NAMALWA (cell line): ENCODE measurements at regions not wholly inside any gene's neighbourhood (a gene's known extent, or its start where the extent isn't known, plus 50 kb on each side); places are given as distances from the start of the nearest gene placed in this dataset.
"Not testable (repeated sequence)": the region's sequence is repeated elsewhere in the genome, so short reads cannot be mapped to it uniquely, and the experiment has no call there.

Experiments used
- DNase-seq: peaks from one replicate; pipeline ENCODE4 v3.0.0-alpha.2; 2015; ENCODE audit warnings: low spot score

DNA sequence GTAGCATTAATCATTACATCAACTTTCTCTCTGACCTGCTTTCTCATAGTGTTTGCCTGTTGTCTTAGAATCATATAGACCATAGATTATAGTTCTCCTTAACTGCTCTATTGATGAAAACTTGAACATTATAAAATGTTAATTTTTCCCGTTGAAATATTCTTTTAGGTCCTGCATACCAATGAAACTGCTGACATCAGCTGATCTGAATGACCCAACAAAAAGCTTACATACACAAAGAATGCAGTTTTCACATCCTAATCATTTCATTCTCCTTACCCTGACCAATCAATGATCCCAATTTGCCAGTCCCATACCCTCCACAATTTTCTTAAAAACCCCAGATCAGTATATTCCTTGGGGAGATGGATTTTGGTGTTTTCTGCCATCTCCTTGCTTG lies 302.9 kb upstream of the MBL2 start:
- DNase-seq, result no peak

DNA sequence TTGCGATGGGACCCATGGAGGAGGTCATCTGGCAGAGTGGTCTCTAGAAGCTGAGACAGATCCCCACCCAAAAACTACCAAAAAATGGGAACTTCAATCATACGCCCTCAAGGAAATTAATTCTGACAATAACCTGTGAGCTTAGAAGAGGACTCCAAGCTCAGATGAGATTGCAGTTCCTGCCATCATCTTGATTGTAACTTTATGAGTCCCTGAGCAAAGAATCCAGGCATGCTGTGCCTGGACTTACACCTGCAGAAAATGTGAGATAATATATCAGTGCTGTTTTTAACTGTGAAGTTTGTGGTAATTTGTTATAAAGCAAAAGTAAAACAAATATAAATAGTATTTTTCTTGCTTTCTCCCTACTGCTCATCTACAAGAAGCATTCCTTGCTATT lies 299.6 kb upstream of the MBL2 start:
- no peak for DNase-seq

DNA sequence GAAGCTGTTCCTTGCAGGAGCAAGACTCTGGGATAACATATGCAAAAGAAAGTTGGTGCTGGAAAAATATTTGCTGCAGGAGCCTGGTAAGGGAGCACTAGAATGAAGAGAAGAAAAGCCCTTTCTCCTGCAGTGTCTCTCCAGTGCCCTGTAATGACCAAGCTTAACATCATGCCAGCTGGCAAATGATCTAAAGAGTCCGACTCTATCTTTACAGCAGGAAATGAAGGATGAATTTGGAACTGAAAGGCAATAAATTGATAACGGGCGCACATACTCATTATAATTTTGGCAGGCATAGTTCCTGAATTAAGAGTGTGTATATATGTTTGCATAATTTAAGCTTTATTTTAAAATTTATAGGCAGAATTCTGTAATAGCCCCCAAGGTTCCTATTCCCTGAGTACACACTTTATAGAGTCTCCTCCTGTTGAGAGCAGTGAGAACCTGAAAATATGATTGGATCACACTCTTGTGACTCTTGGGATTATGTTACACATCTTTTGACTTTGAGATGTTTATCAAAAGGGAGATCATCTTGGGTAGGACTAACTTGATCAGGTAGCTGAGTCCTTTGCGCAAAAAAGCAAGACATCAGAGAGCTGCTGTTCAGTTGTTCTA lies 299.0 kb upstream of the MBL2 start:
- DNase-seq, result no peak

DNA sequence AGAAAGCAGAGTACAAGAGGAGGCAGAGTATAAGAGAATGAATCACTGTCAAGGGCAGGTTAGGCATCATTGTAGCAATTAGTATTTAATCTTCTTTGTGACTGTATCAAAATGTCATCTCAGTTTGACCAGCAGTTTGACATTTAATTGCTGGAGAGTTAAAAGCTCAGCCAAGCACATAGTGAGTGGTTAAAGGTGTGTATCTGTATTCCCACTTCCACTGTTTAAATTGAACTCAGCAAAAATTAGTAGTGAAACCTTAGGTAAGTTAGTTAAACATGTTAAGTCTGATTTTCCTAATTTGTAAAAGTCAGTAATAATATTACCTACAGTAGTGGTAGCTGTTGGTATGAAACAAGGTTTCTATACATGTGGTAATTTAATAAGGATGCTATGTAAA lies 296.4 kb upstream of the MBL2 start:
- DNase-seq, result no peak

DNA sequence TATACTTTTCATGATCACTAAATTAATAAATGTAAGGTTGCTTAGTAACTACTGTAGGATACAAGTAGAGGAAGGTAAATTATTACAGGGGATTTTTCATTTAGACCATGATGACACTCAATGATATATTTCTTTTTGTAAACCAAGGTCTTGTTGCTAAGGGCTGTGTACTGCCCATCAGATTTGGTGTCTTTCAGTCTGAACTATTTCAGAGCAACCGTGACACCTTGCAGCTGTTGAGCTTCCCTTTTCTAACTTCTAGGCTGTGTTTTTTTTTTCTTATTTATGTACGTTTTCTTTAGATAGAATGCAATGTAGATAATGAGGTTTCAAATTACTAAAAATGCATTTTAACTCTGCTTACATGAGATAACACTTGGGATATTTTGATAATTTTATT lies 292.0 kb upstream of the MBL2 start:
- DNase-seq, result no peak

DNA sequence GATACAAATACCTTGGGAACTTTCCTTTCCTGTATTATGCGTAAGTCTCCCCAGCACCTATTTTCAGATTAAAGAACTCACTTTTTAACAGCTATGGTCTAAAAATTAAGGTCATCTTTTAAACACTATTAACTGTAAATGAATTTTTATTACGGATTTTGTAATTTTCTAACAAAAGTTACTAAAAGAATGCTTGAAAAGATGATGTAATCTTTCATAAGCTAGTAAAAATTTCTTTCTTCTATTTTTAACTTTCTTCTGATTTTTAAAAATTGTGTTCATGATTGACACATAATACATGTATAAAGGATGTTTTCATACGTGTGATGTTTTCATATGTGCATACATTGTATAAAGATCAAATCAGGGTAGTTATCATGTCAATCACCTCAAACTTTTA lies 291.2 kb upstream of the MBL2 start:
- DNase-seq, result no peak

DNA sequence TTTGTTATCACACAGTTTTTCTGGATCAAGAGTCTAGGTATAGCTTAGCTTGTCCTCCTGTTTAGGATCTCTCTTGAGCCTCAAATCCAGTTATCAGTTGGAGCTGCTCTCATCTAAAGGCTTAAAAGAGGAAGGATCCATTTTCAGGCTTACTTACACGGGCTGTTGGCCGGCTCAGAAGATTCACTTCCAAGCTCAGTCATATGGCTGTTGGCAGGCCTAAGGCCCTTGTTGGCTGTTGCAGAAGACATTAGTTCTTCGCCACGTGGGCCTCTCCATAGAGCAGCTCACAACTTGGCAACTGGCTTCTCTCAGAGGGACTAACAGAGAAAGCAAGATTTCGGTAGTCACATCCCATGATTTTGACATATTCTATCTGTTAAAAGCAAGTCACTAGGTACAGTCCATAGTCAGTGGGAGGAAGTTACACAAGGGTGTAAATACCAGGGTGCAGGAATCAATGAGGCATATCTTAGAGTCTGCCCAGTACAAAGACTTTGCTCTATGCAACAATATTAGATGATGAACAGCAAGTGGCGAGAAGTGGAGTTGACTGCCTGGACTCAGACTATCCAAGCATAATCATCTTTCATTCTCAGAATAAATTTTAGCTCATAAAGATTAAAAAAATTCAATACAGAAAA lies 280.1 kb upstream of the MBL2 start:
- no peak for DNase-seq

DNA sequence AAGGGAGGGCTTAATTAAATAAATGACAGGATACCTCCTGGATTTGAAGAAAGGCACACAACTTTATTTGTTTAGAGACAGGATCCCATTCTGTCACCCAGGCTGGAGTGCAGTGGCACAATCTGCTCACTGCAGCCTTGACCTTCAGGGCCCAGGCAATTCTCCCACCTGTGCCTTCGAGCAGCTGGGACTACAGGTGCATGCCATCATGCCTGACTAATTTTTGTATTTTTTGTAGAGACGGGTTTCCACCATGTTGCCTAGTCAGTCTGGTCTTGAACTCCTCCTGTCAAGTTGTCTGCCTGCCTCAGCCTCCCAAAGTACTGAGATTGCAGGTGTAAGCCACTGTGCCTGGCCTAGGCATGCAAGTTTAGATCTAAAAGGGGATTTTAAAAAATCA lies 272.7 kb upstream of the MBL2 start:
- no peak for DNase-seq

DNA sequence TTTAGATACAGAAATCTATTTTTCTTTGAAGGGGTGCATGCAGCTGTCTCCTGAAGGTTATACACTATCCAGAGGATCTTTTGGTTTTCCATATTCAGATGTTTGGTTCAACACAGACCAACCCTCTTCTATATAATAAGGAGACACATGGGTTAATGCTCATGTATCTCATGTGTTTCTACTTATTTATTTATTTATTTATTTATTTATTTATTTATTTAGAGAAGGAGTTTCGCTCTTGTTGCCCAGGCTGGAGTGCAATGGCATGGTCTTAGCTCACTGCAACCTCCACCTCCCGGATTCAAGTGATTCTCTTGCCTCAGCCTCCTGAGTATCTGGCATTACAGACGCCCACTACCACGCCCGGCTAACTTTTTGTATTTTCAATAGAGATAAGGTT lies 263.2 kb upstream of the MBL2 start:
- not testable (repeated sequence) for DNase-seq

DNA sequence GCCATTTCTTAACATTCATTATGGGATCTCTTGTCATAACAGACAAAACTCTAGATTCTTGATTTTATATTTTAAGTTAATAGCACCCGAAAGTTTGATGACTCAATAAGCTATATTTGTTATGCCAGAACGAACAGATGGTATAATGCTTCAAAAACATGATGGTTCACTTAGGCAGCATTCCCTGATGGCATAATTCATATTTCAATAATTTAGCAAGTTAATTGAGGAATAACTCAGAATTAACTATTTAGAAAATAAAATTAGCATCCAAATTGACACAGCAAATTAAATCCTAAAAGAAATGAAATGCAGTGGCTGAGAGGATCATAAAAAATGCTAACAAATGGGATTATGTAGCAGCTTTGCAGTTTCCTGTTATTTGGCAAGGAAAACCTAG lies 260.8 kb upstream of the MBL2 start:
- DNase-seq, result no peak

DNA sequence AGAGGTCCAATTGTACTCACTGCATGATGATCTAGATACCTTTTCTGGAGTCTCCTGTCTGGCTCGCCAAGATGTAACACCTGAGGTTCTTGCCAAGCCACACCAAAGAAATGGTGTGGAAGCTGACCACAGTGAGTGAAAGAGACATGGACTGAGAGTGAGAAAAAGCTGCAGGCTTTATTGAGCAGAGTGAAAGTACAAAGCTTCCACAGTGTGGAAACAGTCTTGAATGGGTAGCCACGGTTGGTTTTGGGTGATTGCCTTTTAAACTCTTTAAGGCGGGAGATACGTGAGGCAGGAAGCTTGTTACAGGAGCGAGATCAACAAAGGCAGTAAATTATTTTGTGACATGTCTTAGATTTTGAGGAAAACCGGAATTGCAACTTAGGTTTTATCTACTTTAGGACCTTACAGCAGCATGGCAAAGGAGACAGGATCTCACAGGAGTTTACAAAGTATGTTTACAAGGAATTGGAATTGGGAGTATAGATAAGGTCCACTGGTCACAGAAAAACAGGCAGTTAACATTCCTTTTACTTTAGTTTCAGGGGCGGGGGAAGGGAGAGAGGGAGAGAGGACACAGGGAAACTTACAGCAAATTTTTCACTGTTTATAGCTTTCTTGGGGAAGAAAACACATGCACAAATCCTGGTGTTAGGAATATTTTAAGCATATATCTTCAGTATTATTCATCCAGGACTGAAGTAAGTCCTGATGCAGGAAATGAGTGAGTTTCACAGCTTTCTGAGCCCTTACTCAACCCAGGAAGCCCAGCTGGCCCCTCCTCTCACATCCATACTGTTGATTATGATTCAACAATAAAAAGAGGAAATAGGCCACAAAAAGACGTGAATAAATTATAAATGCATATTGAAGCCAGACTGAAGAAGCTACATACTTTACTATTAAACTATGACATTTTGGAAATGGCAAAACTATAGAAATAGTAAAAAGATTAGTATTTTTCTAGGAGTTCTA lies 257.6 kb upstream of the MBL2 start:
- not testable (repeated sequence) for DNase-seq

DNA sequence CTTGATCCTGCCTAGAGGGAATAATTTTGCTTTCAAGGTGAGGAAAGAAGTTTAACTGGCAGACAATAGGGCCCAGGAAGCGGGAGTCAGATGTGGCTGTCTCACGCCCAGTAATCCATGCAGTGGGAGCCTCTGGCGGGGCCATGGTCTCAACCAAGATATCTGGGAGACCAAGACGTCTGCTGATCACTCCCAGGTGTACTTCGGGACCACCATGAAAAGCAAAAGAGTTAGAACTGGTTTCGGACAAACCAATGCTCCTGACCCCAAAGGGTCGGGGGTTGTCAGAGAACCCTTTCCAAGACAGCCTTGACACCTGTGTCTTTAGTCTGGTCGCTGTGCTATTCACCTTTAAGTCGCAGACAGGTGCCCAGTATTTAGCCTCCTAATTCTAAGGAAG lies 256.9 kb upstream of the MBL2 start:
- no peak for DNase-seq

DNA sequence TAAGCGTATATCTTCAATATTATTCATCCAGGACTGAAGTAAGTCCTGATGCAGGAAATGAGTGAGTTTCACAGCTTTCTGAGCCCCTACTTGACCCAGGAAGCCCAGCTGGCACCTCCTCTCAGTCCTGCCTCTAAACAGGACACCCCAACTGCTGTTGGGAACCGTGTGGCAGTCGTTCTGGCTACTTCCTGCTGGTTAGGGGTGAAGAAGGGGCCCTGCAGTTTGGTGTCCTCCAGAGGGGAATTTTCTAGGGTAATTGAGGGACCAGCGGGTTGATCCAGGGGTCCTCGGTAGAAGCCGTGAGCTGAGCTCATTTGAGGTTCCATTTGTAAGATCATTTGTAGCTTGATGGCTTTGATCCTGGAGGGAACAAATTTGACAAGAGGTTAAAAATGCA lies 253.2 kb upstream of the MBL2 start:
- DNase-seq, result not testable (repeated sequence)

DNA sequence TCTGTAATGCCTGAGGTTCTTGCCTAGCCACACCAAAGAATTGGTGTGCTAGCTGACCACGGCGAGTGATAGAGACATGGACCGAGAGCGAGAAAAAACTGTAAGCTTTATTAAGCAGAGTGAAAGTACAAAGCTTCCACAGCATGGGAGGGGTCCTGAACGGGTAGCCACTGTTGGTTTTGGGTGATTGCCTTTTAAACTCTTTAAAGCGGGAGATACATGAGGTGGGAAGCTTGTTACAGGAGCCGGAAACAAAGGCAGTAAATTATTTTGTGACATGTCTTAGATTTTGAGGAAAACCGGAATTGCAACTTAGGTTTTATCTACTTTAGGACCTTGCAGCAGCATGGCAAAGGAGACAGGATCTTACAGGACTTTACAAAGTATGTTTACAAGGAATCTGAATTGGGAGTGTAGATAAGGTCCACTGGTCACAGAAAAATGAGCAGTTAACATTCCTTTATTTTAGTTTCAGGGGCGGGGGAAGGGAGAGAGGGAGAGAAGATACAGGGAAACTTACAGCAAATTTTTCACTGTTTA lies 252.7 kb upstream of the MBL2 start:
- DNase-seq, result no peak

DNA sequence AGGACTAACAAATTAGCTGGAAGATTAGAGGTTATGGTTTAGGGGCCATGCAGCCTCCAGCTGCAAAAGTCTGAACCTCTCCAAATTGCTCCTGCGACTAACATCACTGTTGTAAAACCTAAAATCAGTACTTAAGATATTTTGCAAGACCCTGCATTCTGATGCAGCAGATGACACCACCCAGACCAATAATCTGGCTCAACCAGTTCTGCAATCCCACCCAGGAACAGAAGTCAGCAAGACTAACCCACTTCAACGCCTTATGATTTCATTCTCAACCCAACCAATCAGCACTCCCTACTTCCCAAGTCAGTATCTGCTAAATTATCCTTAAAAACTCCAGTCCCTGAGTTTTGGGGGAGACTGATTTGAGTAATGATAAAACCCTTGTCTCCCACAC lies 250.8 kb upstream of the MBL2 start:
- no peak for DNase-seq

DNA sequence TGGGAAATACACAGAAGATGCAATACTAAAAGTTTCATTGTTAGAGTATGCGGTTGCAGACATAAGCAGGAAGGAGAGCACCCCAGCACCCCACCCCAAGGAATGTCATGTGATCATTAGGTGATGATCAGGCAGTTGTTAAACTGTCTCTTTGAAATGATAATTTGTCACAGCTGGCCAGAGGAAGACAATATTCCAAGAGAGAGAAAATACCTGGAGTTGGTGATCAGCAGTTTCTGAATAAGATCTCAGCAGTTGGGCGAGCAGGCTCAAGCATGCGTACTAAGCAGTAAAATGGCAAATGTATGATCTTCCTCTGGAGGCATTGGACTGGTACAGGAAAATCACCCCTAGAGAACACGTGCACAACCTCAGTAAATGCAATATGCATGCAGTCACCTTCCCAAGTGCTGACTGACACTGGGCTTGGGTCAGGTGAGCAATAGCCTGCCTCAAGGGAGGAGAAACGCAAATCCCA lies 250.1 kb upstream of the MBL2 start:
- DNase-seq, result no peak

DNA sequence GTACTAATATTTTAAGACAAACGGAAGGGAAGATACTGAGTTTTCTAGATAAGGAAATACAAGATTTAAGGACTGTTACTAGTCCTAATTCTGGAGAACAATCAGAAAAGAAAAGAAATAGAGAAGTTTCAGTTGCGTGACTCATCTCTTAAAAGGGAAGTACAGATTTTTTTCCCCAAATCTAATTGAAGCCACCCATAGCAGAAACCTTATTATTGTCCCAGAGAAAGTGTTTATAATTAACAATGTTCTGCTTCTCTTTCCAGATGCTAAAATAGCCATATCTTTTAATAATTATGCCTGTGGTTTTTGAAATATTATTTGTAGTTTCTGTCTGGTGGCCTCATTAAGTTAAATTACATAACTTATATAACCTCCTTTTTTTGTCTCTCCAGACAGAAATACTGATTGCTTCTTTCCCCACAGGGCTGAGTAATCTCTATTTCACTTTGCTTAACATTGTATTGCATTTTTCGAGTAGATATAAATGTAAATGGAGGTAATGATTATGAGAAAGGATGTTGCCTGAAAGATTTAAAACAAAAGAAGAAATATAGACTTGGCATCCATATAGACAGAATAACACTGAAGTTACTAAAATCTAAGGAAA lies 240.7 kb upstream of the MBL2 start:
- DNase-seq, result no peak

DNA sequence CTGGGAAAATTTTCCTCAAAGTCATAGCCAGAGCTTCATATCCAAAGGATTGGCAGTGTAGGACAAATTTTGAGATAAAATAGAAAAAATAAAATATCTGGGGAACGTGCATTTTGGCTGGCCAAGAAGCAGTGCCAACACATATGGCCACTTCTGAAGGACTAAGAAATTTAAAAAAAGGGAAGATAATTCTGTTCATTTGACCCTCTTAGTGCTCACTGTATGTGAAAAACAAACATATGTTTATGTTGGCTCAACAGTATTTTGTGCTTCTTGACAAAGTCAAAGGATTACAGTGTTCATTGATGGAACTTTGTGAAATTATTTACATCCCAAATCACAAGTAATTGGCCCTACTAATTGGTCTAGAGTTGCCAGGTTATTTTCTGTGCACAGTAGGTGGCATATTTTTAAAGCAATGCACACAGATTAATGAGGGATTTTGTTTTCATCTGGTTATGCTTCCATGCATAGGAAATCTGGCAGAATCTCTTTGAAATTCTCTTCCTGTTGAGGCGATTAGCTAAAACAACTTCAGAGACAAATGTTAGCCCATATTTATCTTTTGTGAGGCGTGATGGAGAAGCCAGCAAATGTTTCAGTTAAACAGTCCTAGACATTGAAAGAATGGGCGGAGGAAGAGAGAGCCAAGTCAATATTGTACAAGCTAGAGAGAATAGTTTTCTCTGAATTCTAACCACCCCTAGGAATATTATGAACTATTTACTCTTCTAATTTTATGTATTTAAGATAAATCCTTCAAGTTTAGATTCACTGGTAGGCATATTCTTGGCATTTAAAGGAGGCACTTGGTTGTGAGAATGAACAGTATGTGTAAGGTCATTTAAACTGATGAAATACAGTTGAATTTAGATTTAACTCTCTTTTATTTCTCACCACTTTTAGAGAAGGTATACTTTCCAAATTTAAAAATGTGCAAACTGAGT lies 237.7 kb upstream of the MBL2 start:
- no peak for DNase-seq

DNA sequence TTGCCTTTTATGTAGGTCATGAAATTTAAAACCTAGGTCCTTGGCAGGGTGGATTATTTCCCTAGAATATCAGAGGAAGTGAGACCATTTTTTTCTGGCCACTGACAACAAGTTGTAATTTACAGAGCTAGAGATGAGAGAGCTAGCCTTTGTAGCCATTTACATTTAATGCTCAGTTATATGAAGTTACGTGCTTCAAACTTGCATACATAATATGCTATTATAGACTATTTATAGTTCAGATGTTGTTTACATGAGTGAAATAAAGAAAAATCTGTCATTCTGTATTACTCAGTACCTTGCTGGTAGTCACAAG lies 234.9 kb upstream of the MBL2 start:
- no peak for DNase-seq

DNA sequence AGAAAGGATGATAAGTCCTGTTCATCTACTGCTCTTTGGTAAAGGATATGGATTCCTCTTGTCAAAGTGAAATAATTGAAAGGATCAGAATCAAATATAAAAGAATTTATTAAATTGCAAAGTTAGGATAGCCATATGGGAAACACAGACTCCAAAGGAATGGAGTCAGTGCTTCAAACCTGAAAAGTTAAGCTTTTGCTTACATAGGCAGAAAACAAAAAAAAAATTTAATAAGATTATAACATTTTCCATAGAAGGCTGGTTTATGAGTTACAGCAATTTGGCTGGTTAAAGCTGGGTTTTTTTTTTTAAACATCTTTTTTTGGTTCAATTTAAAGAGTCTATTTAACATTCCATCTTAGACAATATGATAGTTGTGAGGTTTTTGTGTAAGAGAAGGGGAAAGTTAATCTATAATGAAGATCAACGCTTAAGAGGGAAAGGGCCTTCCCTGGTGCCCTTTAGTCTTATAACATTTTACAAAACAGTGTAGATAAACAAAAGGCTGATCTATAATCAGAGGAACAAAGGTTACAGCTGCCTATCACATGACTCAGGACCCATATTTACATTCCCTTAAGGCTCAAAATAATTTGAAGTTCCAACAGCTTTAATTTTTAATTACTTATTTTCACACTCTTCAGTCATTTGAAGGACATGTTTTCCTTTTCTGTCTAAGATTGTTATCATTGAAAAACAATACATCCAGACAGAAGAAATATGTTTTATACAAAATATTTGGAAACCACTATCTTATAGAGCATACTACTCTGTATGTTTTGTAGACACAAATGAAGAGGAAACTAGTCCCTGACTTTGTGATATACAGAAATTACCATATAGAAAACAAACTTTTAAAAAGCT lies 234.3 kb upstream of the MBL2 start:
- DNase-seq, result no peak
